Hepatocyte (in vitro differentiated cells): ENCODE measurements at regions not wholly inside any gene's neighbourhood (a gene's known extent, or its start where the extent isn't known, plus 50 kb on each side); places are given as distances from the start of the nearest gene placed in this dataset.

Source experiments
- DNase-seq: peaks from one replicate; pipeline ENCODE4 v3.0.0-alpha.2; 2016; ENCODE audit warnings: low spot score
- H2AFZ ChIP-seq: fragments of 200-600 bp; sonication (generic); 2 replicates; pipeline ENCODE4 v1.6.0; 2016; ENCODE audit warnings: antibody characterized with exemption, mild to moderate bottlenecking
- H3K27ac ChIP-seq: fragments of 200-600 bp; sonication (generic); 2 replicates; pipeline ENCODE4 v1.5.1; 2016; ENCODE audit warnings: mild to moderate bottlenecking
- H3K27me3 ChIP-seq: fragments of 200-600 bp; sonication (generic); 2 replicates; pipeline ENCODE4 v1.6.1; 2016
- H3K36me3 ChIP-seq: fragments of 200-600 bp; sonication (generic); replicated peaks from 2 replicates; pipeline ENCODE4 v1.5.1; 2016; ENCODE audit warnings: low read depth; ENCODE audit not compliant: insufficient read depth
- H3K4me1 ChIP-seq: fragments of 200-600 bp; sonication (generic); 2 replicates; pipeline ENCODE4 v1.5.1; 2016; ENCODE audit warnings: mild to moderate bottlenecking, moderate library complexity; ENCODE audit not compliant: insufficient read depth
- H3K4me2 ChIP-seq: fragments of 200-600 bp; sonication (generic); 2 replicates; pipeline ENCODE4 v1.6.0; 2016
- H3K4me3 ChIP-seq: fragments of 200-600 bp; sonication (generic); 2 replicates; pipeline ENCODE4 v1.5.1; 2016; ENCODE audit warnings: mild to moderate bottlenecking
- H3K79me2 ChIP-seq: fragments of 200-600 bp; sonication (generic); 2 replicates; pipeline ENCODE4 v1.6.0; 2017; ENCODE audit warnings: mild to moderate bottlenecking
- H3K9me2 ChIP-seq: fragments of 200-600 bp; sonication (generic); replicated peaks from 2 replicates; pipeline ENCODE4 v1.6.0; 2017; ENCODE audit warnings: mild to moderate bottlenecking; ENCODE audit not compliant: insufficient read depth
- H3K9me3 ChIP-seq: fragments of 200-600 bp; sonication (generic); 2 replicates; pipeline ENCODE4 v1.5.1; 2016; ENCODE audit warnings: low read depth, mild to moderate bottlenecking
- H4K20me1 ChIP-seq: fragments of 200-600 bp; sonication (generic); 2 replicates; pipeline ENCODE4 v1.6.0; 2016; ENCODE audit warnings: mild to moderate bottlenecking; ENCODE audit not compliant: insufficient read depth, poor library complexity, severe bottlenecking
- CTCF ChIP-seq: fragments of 200-600 bp; sonication (generic); IDR thresholded peaks from 2 replicates; pipeline ENCODE4 v1.5.1; 2016; ENCODE audit warnings: antibody characterized with exemption, mild to moderate bottlenecking; ENCODE audit not compliant: poor library complexity
- EZH2 ChIP-seq: fragments of 200-600 bp; sonication (generic); IDR thresholded peaks from 2 replicates; pipeline ENCODE4 v1.6.1; 2016; ENCODE audit warnings: antibody characterized with exemption, mild to moderate bottlenecking, borderline replicate concordance
- EZH2phosphoT487 ChIP-seq: fragments of 200-600 bp; sonication (generic); IDR thresholded peaks from one replicate; pipeline ENCODE4 v1.6.1; 2018; ENCODE audit warnings: antibody characterized with exemption, mild to moderate bottlenecking, low read depth, moderate library complexity; ENCODE audit not compliant: unreplicated experiment, severe bottlenecking
- WGBS: methylation state at CpG from one replicate; pipeline ENCODE4 v1.1.6; 2016; ENCODE audit warnings: low lambda C conversion rate; ENCODE audit errors: missing lambda C conversion rate; 5-methylcytosine and 5-hydroxymethylcytosine counted together

GRCh38 chr14:55904086-55904485 lies 214.1 kb upstream of the PELI2 start:
- WGBS: 84% methylated on average over 5 of the region's 5 CpGs
- Histone ChIP-seq H3K79me2 (no peaks in the 10 kb centered on the region), H3K4me3 (no peak overlapping the region), H3K4me1 (no peaks in the 10 kb centered on the region), H3K27me3 (no peaks in the 10 kb centered on the region), H3K27ac (no peak overlapping the region), H3K4me2 (no peak overlapping the region), H3K36me3 (no peaks in the 10 kb centered on the region), H3K9me2 (no peaks in the 10 kb centered on the region), H4K20me1 (no peaks in the 10 kb centered on the region), H3K9me3 (no peaks in the 10 kb centered on the region), H2AFZ (no peak overlapping the region)
- no peak for TF ChIP-seq EZH2phosphoT487
- no peak for TF ChIP-seq EZH2
- no peak for DNase-seq

GRCh38 chr14:55908106-55908505 lies 210.1 kb upstream of the PELI2 start:
- no peaks in the 10 kb centered on the region for H3K27me3 ChIP-seq
- no peaks in the 10 kb centered on the region for H3K79me2 ChIP-seq
- no peaks in the 10 kb centered on the region for H4K20me1 ChIP-seq
- no peak for DNase-seq
- TF ChIP-seq CTCF (no peak), EZH2 (no peak), EZH2phosphoT487 (no peak)
- H3K27ac ChIP-seq: no peak overlapping the region
- no peaks in the 10 kb centered on the region for H3K4me1 ChIP-seq
- 93% methylated on average over 1 of the region's 1 CpG for WGBS
- H3K9me2 ChIP-seq: no peaks in the 10 kb centered on the region
- no peak overlapping the region for H3K4me3 ChIP-seq
- no peaks in the 10 kb centered on the region for H3K9me3 ChIP-seq
- no peak overlapping the region for H3K4me2 ChIP-seq
- H3K36me3 ChIP-seq: no peaks in the 10 kb centered on the region
- no peak overlapping the region for H2AFZ ChIP-seq

- WGBS: 83% methylated on average over 1 of the region's 1 CpG
- Histone ChIP-seq H2AFZ (no peak overlapping the region), H3K36me3 (no peaks in the 10 kb centered on the region), H3K27me3 (no peaks in the 10 kb centered on the region), H3K4me3 (no peak overlapping the region), H3K9me3 (no peaks in the 10 kb centered on the region), H3K4me2 (no peak overlapping the region), H3K9me2 (no peaks in the 10 kb centered on the region), H3K27ac (no peak overlapping the region), H3K79me2 (no peaks in the 10 kb centered on the region), H4K20me1 (no peaks in the 10 kb centered on the region), H3K4me1 (no peaks in the 10 kb centered on the region)
- DNase-seq: no peak
- TF ChIP-seq EZH2: no peak
- TF ChIP-seq EZH2phosphoT487: no peak
- TF ChIP-seq CTCF: no peak
Observed at GRCh38 chr14:55909879-55910278, 208.3 kb upstream of the PELI2 start.

- H3K27ac ChIP-seq: no peak overlapping the region
- H3K36me3 ChIP-seq: no peaks in the 10 kb centered on the region
- H3K27me3 ChIP-seq: no peaks in the 10 kb centered on the region
- H2AFZ ChIP-seq: no peak overlapping the region
- H4K20me1 ChIP-seq: no peaks in the 10 kb centered on the region
- WGBS: 84% methylated on average over 2 of the region's 2 CpGs
- H3K9me2 ChIP-seq: no peaks in the 10 kb centered on the region
- no peak overlapping the region for H3K4me3 ChIP-seq
- no peaks in the 10 kb centered on the region for H3K79me2 ChIP-seq
- TF ChIP-seq EZH2 (no peak), CTCF (no peak), EZH2phosphoT487 (no peak)
- H3K4me2 ChIP-seq: no peak overlapping the region
- no peaks in the 10 kb centered on the region for H3K4me1 ChIP-seq
- no peaks in the 10 kb centered on the region for H3K9me3 ChIP-seq
- DNase-seq: no peak
Observed at GRCh38 chr14:55910601-55911243, 207.5 kb upstream of the PELI2 start.
